ENCODE measurements at regions not wholly inside any gene's neighbourhood (a gene's known extent, or its start where the extent isn't known, plus 50 kb on each side); places are given as distances from the start of the nearest gene placed in this dataset.

DNA sequence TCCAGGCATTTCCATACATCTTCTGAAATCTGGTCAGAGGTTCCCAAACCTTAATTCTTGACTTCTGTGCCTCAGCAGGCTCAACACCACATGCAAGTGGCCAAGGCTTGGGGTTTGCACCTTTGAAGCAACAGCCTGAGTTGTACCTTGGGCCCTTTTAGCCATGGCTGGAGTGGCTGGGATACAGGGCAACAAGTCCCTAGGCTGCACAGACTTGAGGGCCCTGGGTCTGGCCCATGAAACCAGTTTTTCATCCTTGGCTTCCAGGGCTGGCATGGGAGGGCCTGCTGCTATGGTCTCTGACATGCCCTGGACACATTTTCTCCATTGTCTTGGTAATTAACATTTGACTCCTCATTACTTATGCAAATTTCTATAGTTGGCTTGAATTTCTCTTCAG lies 988.8 kb upstream of the CNTNAP5 start:
- TF ChIP-seq, protein P1, sequence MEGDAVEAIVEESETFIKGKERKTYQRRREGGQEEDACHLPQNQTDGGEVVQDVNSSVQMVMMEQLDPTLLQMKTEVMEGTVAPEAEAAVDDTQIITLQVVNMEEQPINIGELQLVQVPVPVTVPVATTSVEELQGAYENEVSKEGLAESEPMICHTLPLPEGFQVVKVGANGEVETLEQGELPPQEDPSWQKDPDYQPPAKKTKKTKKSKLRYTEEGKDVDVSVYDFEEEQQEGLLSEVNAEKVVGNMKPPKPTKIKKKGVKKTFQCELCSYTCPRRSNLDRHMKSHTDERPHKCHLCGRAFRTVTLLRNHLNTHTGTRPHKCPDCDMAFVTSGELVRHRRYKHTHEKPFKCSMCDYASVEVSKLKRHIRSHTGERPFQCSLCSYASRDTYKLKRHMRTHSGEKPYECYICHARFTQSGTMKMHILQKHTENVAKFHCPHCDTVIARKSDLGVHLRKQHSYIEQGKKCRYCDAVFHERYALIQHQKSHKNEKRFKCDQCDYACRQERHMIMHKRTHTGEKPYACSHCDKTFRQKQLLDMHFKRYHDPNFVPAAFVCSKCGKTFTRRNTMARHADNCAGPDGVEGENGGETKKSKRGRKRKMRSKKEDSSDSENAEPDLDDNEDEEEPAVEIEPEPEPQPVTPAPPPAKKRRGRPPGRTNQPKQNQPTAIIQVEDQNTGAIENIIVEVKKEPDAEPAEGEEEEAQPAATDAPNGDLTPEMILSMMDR (IDR thresholded peaks at IDR 0.05) = no peak
- TF ChIP-seq POLR2A (IDR thresholded peaks at IDR 0.05) = no peak

All from body of pancreas (tissue), 4 donors.